SU-DHL-6 (cell line): ENCODE measurements at regions not wholly inside any gene's neighbourhood (a gene's known extent, or its start where the extent isn't known, plus 50 kb on each side); places are given as distances from the start of the nearest gene placed in this dataset.

Experiments used
- H2AFZ ChIP-seq: fragments of 200-600 bp; sonication (generic); 2 replicates; pipeline ENCODE4 v1.6.1; 2014; ENCODE audit warnings: low read depth, mild to moderate bottlenecking, moderate library complexity, mixed read lengths, antibody characterized with exemption, low read length; ENCODE audit not compliant: severe bottlenecking
- H3F3A ChIP-seq: fragments of 200-600 bp; shearing (Covaris generic); 2 replicates; pipeline ENCODE4 v1.6.0; 2016; ENCODE audit warnings: antibody characterized with exemption, mild to moderate bottlenecking; ENCODE audit not compliant: insufficient read depth
- H3K27ac ChIP-seq: fragments of 200-600 bp; sonication (generic); 2 replicates; pipeline ENCODE4 v1.5.1; 2016; ENCODE audit warnings: low read depth, mild to moderate bottlenecking, low read length, moderate library complexity, mixed read lengths
- H3K27me3 ChIP-seq: fragments of 200-600 bp; sonication (generic), shearing (Covaris generic); 2 replicates; pipeline ENCODE4 v1.6.0; 2014; ENCODE audit warnings: mild to moderate bottlenecking, low read length
- H3K36me3 ChIP-seq: fragments of 200-600 bp; sonication (generic); 2 replicates; pipeline ENCODE4 v1.6.1; 2014; ENCODE audit warnings: mild to moderate bottlenecking, low read length, mixed read lengths
- H3K4me2 ChIP-seq: fragments of 300-600, 200-600 bp; shearing (Covaris generic), sonication (generic); 2 replicates; pipeline ENCODE4 v1.6.0; 2014; ENCODE audit warnings: low read length, low read depth, mild to moderate bottlenecking; ENCODE audit not compliant: poor library complexity, severe bottlenecking
- H3K4me3 ChIP-seq: fragments of 200-600 bp; sonication (generic); 2 replicates; pipeline ENCODE4 v1.5.1; 2014; ENCODE audit warnings: antibody characterized with exemption, low read length, mild to moderate bottlenecking, mixed read lengths; ENCODE audit not compliant: insufficient read depth, poor library complexity, severe bottlenecking
- H3K79me2 ChIP-seq: fragments of 200-600 bp; sonication (generic); 2 replicates; pipeline ENCODE4 v1.6.1; 2014; ENCODE audit warnings: mild to moderate bottlenecking, low read length, moderate library complexity; ENCODE audit not compliant: insufficient read depth
- H3K9ac ChIP-seq: fragments of 200-600 bp; sonication (generic); 2 replicates; pipeline ENCODE4 v1.7.0; 2014; ENCODE audit warnings: mild to moderate bottlenecking, low read length
- H3K9me2 ChIP-seq: fragments of 200-600 bp; sonication (generic); replicated peaks from 2 replicates; pipeline ENCODE4 v1.6.1; 2014; ENCODE audit warnings: low read length; ENCODE audit not compliant: insufficient read depth
- H3K9me3 ChIP-seq: fragments of 200-600 bp; sonication (generic); 2 replicates; pipeline ENCODE4 v1.6.1; 2014; ENCODE audit warnings: low read length, mixed read lengths; ENCODE audit not compliant: insufficient read depth
- H4K20me1 ChIP-seq: fragments of 200-600 bp; sonication (generic); 2 replicates; pipeline ENCODE4 v1.6.1; 2014; ENCODE audit warnings: low read depth, mild to moderate bottlenecking, antibody characterized with exemption, low read length, moderate library complexity, mixed read lengths
- CTCF ChIP-seq: fragments of 200-600 bp; sonication (generic); IDR thresholded peaks from one replicate; pipeline ENCODE4 v1.5.1; 2017; ENCODE audit warnings: antibody characterized with exemption, mild to moderate bottlenecking, low read length, moderate library complexity; ENCODE audit not compliant: insufficient read depth, poor library complexity, severe bottlenecking
- EZH2phosphoT487 ChIP-seq: fragments of 200-600 bp; sonication (generic), shearing (Covaris generic); conservative IDR thresholded peaks from 2 replicates; pipeline ENCODE4 v1.6.1; 2018; ENCODE audit warnings: mild to moderate bottlenecking, antibody characterized with exemption, low read length, moderate library complexity, mixed read lengths

GRCh38 chr16:86367291-86368072, 142.8 kb upstream of the FOXF1 start:
- Histone ChIP-seq H3K9me2 (no peaks in the 10 kb centered on the region), H3K27me3 (no peaks in the 10 kb centered on the region), H2AFZ (no peak overlapping the region), H3K79me2 (no peaks in the 10 kb centered on the region), H3K27ac (no peak overlapping the region), H3K9me3 (no peaks in the 10 kb centered on the region), H3K9ac (no peak overlapping the region), H4K20me1 (no peaks in the 10 kb centered on the region), H3K4me2 (no peak overlapping the region), H3K4me3 (no peak overlapping the region), H3K36me3 (no peaks in the 10 kb centered on the region), H3F3A (no peaks in the 10 kb centered on the region)
- no peak for TF ChIP-seq EZH2phosphoT487
- no peak for TF ChIP-seq CTCF

GRCh38 chr16:86368261-86368660, 142.1 kb upstream of the FOXF1 start:
- Histone ChIP-seq H3K36me3 (no peaks in the 10 kb centered on the region), H3K27me3 (no peaks in the 10 kb centered on the region), H3K4me3 (no peak overlapping the region), H2AFZ (no peak overlapping the region), H3K27ac (no peak overlapping the region), H3K79me2 (no peaks in the 10 kb centered on the region), H3K9ac (no peak overlapping the region), H3K9me2 (no peaks in the 10 kb centered on the region), H3K4me2 (no peak overlapping the region), H3F3A (no peaks in the 10 kb centered on the region), H4K20me1 (no peaks in the 10 kb centered on the region), H3K9me3 (no peaks in the 10 kb centered on the region)
- no peak for TF ChIP-seq EZH2phosphoT487
- no peak for TF ChIP-seq CTCF

GRCh38 chr16:86370062-86370461, 140.3 kb upstream of the FOXF1 start:
- Histone ChIP-seq H3K79me2 (no peaks in the 10 kb centered on the region), H3K4me2 (no peak overlapping the region), H4K20me1 (no peaks in the 10 kb centered on the region), H3K4me3 (no peak overlapping the region), H3K27me3 (no peaks in the 10 kb centered on the region), H3F3A (no peaks in the 10 kb centered on the region), H2AFZ (no peak overlapping the region), H3K27ac (no peak overlapping the region), H3K9me3 (no peaks in the 10 kb centered on the region), H3K36me3 (no peaks in the 10 kb centered on the region), H3K9me2 (no peaks in the 10 kb centered on the region), H3K9ac (no peak overlapping the region)
- TF ChIP-seq EZH2phosphoT487 (no peak), CTCF (no peak)
